ENCODE measurements at regions not wholly inside any gene's neighbourhood (a gene's known extent, or its start where the extent isn't known, plus 50 kb on each side); places are given as distances from the start of the nearest gene placed in this dataset.

DNA sequence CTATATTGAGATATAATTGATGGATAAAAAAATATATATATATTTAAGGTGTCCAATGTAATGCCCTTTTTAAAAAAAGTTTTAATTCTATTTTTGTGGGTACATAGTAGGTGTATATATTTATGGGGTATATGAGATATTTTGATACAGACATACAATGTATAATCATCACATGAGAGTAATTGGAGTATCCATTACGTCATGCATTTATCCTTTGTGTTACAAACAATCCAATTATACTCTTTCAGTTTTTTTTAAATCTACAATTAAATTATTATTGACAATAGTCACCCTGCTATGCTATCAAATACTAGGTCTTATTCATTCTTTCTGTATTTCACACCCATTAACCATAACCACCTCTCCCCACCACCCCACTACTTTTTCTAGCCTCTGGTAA, 66.3 kb upstream of the DIPK2B start:
- ChIA-PET POLR2A (no interaction called here), CTCF (no interaction called here)
- peaks cover 2% of the 10 kb centered on the region for H3K9me3 Mint-ChIP-seq
- no peaks in the 10 kb centered on the region for H3K36me3 Mint-ChIP-seq (ENCODE audit: low read depth)
- no peak overlapping the region for H3K27ac Mint-ChIP-seq
- peaks cover 1% of the 10 kb centered on the region for H3K27me3 Mint-ChIP-seq
- H3K4me1 Mint-ChIP-seq, result no peaks in the 10 kb centered on the region
- no peak for DNase-seq
- H3K4me3 Mint-ChIP-seq, result no peak overlapping the region

DNA sequence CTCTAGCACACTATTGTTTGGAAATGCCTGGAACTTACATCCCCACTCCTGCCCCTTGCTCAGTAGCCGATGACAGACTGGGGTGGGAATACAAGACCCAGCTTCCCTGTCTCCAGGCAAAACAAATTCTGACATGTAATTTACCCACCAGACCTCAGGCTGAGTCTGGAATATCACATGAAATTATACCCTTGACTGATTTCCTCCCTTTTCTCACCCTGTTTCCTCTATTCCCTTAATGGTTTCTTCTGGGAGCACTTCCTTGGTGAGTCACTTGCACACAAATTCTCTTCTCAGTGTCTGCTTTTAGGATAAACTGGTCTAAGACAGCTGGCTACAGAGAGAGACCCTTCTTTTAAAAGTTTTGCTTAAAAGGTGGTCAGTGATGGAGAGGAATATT, 65.8 kb upstream of the DIPK2B start:
- peaks cover 1% of the 10 kb centered on the region for H3K27me3 Mint-ChIP-seq
- CTCF ChIA-PET, result no interaction called here
- peaks cover 2% of the 10 kb centered on the region for H3K9me3 Mint-ChIP-seq
- POLR2A ChIA-PET, result no interaction called here
- DNase-seq, result no peak
- no peaks in the 10 kb centered on the region for H3K36me3 Mint-ChIP-seq (ENCODE audit: low read depth)
- H3K27ac Mint-ChIP-seq, result no peak overlapping the region
- H3K4me3 Mint-ChIP-seq, result no peak overlapping the region
- no peaks in the 10 kb centered on the region for H3K4me1 Mint-ChIP-seq

DNA sequence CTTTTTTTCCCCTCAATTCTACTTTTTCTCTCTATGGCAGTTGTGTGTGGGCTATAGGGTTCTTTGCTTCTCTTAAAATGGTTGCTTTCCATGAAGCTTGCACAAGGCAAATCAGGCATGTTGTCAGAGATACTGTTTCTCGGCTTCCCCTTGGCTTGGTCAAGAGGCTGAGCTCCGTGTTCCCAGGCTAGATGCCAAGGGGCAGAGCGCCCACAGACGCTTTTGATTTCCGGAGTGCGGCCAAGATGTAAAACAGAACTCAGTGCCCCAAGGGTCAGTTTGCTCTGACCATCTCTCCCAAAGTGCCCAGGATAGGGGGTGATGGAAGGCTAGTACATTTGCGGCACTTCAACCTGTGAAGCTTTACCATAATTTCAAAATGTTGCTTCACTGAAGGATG, 64.2 kb upstream of the DIPK2B start:
- H3K27ac Mint-ChIP-seq, result no peak overlapping the region
- H3K27me3 Mint-ChIP-seq, result no peaks in the 10 kb centered on the region
- H3K9me3 Mint-ChIP-seq, result no peaks in the 10 kb centered on the region
- CTCF ChIA-PET, result no interaction called here
- no peaks in the 10 kb centered on the region for H3K4me1 Mint-ChIP-seq
- no peak overlapping the region for H3K4me3 Mint-ChIP-seq
- POLR2A ChIA-PET, result no interaction called here
- no peaks in the 10 kb centered on the region for H3K36me3 Mint-ChIP-seq (ENCODE audit: low read depth)
- DNase-seq, result no peak

DNA sequence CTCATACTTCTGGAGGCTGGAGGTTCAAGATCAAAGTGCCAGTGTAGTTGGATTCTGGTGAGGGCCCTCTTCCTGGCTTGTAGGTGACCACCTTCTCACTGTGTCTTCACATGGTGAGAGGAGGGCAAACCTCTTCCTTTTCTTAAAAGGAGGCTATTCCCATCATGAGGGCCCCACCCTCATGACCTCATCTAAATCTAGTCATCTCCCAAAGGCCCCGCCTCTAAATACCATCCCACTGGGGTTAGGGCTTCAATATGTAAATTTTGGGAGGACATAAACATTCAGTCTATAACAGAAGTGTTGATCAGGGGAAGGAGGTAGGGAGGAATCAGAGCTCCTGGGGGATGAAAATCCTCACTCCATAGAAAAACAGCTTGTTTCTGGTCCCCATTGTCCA, 60.8 kb upstream of the DIPK2B start:
- H3K36me3 Mint-ChIP-seq (ENCODE audit: low read depth), result no peaks in the 10 kb centered on the region
- H3K4me1 Mint-ChIP-seq, result no peaks in the 10 kb centered on the region
- CTCF ChIA-PET, result no interaction called here
- POLR2A ChIA-PET, result no interaction called here
- no peak for DNase-seq
- H3K27me3 Mint-ChIP-seq, result no peaks in the 10 kb centered on the region
- H3K4me3 Mint-ChIP-seq, result no peak overlapping the region
- H3K27ac Mint-ChIP-seq, result no peak overlapping the region
- no peaks in the 10 kb centered on the region for H3K9me3 Mint-ChIP-seq

DNA sequence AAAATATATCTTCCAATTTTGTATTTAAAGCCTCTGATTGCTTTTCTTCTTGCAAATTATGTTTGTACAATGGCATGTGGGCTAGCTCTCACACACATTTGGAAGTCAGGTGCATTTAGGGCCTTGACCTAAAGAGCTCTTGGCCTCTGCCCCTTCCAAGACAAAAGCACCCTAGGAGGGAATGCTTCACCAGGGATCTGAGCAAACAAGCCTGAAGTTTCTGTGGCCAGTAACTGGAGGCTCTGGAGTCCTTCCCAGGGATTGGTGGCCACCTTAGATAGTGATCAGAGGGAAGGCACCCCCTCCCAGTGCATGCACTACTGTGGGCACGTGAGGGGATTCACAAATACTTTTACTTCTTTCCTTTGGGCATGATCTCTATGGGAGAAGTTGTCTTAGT, 60.3 kb upstream of the DIPK2B start:
- no peak overlapping the region for H3K27ac Mint-ChIP-seq
- POLR2A ChIA-PET, result no interaction called here
- DNase-seq, result no peak
- CTCF ChIA-PET, result no interaction called here
- no peaks in the 10 kb centered on the region for H3K9me3 Mint-ChIP-seq
- H3K4me3 Mint-ChIP-seq, result no peak overlapping the region
- H3K27me3 Mint-ChIP-seq, result no peaks in the 10 kb centered on the region
- no peaks in the 10 kb centered on the region for H3K4me1 Mint-ChIP-seq
- H3K36me3 Mint-ChIP-seq (ENCODE audit: low read depth), result no peaks in the 10 kb centered on the region

DNA sequence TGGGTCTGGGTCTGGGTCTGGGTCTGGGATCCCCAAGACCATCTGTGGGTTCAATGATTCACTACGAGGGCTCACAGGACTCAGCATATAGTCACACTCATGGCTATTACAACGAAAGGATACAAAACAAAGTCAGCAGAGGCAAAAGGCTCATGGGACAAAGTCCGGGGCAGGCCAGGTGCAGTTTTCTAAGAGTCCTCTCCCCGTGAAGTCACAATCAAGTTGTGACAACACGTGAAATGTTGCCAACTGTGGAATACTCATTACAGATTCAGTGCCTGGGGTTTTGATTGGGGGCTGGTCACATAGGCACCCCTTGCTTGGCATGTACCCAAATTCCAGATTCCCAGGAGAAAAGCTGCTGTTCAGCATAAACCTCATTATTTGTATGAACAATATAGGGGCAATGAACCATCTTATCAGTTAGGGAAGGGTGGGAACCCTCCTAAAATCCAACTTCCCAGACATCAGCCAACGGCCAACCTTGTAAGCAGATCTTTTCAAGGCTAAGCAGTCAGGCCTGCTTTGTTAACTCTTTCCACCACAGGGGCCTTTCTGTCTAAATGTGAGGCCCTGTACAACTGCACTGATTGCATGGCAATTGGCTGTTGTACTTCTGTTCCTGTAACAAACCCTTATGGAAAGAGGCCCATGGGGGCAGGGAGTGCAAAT, 58.2 kb upstream of the DIPK2B start:
- Mint-ChIP-seq H3K9me3 (no peaks in the 10 kb centered on the region), H3K4me1 (no peaks in the 10 kb centered on the region), H3K27ac (no peak overlapping the region), H3K4me3 (no peak overlapping the region), H3K36me3 (ENCODE audit: low read depth) (no peaks in the 10 kb centered on the region), H3K27me3 (no peaks in the 10 kb centered on the region)
- ChIA-PET POLR2A (no interaction called here), CTCF (no interaction called here)
- no peak for DNase-seq

Small RNA genes in the stretch of these regions (microRNA-seq; reads per million reads assigned to microRNA genes)
- gene MIR221 (ENCODE audit: borderline microRNAs expressed, borderline replicate concordance) (10,630 reads per million, percentile 97 among the genes with 10 or more reads in this experiment), gene MIR222 (ENCODE audit: borderline microRNAs expressed, borderline replicate concordance) (2,136 reads per million, percentile 90 among the genes with 10 or more reads in this experiment)
